PFSK-1 (cell line): ENCODE measurements at regions not wholly inside any gene's neighbourhood (a gene's known extent, or its start where the extent isn't known, plus 50 kb on each side); places are given as distances from the start of the nearest gene placed in this dataset.

ENCODE experiments used
- FOXP2 ChIP-seq: optimal IDR thresholded peaks from 2 replicates; pipeline ENCODE3; 2011; ENCODE audit warnings: borderline replicate concordance, control low read depth, inconsistent platforms; ENCODE audit not compliant: insufficient read depth; ENCODE audit errors: extremely low read length, extremely low read depth
- POLR2AphosphoS5 ChIP-seq: IDR thresholded peaks from 2 replicates; pipeline ENCODE4 v1.6.1; 2012; ENCODE audit warnings: low read depth, mild to moderate bottlenecking, control low read depth, low read length, moderate library complexity
- SIN3A ChIP-seq: IDR thresholded peaks from 2 replicates; pipeline ENCODE4 v1.6.1; 2012; ENCODE audit warnings: mild to moderate bottlenecking, low read length, moderate library complexity, borderline replicate concordance; ENCODE audit not compliant: insufficient read depth
- TAF1 ChIP-seq: IDR thresholded peaks from 2 replicates; pipeline ENCODE4 v1.6.1; 2012; ENCODE audit warnings: low read length, control low read depth, borderline replicate concordance; ENCODE audit not compliant: insufficient read depth
- TF ChIP-seq, protein P1 (sequence below), 2 experiments: IDR thresholded peaks; 2 replicates each; pipeline versions ENCODE4 v1.6.1 to v1.8.0; 2011 to 2012; ENCODE audit warnings: low read depth in 2 of 2, low read length in 2 of 2, control low read depth in 1 of 2, inconsistent platforms in 1 of 2, mild to moderate bottlenecking in 1 of 2, moderate library complexity in 1 of 2; ENCODE audit not compliant: insufficient read depth in 1 of 2

DNA sequence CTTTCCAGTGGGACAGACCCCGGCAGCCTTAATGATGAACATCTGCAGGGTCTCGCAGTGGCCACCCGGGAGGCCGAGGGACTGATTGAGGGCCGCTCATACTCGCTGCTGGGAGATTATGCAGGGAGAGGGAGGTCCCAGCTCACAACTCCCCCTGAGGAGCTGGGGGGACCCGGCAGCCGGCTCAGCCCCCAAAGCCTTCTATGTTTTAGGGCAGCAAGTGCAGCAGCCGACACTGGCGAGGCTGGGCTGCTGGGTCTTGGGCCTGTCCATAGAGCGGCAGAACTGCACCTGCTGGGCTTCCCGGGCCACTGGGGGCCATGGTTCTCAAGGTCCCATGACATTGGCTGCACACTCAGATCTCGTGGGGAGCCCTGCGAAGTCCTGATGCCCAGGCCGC, 110.7 kb downstream of the RFLNA start:
- TF ChIP-seq POLR2AphosphoS5 (no peak), TAF1 (no peak), FOXP2 (no peak), SIN3A (no peak)
- TF ChIP-seq, protein P1, sequence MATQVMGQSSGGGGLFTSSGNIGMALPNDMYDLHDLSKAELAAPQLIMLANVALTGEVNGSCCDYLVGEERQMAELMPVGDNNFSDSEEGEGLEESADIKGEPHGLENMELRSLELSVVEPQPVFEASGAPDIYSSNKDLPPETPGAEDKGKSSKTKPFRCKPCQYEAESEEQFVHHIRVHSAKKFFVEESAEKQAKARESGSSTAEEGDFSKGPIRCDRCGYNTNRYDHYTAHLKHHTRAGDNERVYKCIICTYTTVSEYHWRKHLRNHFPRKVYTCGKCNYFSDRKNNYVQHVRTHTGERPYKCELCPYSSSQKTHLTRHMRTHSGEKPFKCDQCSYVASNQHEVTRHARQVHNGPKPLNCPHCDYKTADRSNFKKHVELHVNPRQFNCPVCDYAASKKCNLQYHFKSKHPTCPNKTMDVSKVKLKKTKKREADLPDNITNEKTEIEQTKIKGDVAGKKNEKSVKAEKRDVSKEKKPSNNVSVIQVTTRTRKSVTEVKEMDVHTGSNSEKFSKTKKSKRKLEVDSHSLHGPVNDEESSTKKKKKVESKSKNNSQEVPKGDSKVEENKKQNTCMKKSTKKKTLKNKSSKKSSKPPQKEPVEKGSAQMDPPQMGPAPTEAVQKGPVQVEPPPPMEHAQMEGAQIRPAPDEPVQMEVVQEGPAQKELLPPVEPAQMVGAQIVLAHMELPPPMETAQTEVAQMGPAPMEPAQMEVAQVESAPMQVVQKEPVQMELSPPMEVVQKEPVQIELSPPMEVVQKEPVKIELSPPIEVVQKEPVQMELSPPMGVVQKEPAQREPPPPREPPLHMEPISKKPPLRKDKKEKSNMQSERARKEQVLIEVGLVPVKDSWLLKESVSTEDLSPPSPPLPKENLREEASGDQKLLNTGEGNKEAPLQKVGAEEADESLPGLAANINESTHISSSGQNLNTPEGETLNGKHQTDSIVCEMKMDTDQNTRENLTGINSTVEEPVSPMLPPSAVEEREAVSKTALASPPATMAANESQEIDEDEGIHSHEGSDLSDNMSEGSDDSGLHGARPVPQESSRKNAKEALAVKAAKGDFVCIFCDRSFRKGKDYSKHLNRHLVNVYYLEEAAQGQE (IDR thresholded peaks at IDR 0.05; ENCODE audit: insufficient read depth in 1 of 2, low read depth in 2 of 2, low read length in 2 of 2) = no peak
